SU-DHL-6 (cell line): ENCODE measurements at regions not wholly inside any gene's neighbourhood (a gene's known extent, or its start where the extent isn't known, plus 50 kb on each side); places are given as distances from the start of the nearest gene placed in this dataset.

Experiments used
- H2AFZ ChIP-seq: fragments of 200-600 bp; sonication (generic); 2 replicates; pipeline ENCODE4 v1.6.1; 2014; ENCODE audit warnings: low read depth, mild to moderate bottlenecking, moderate library complexity, mixed read lengths, antibody characterized with exemption, low read length; ENCODE audit not compliant: severe bottlenecking
- H3F3A ChIP-seq: fragments of 200-600 bp; shearing (Covaris generic); 2 replicates; pipeline ENCODE4 v1.6.0; 2016; ENCODE audit warnings: antibody characterized with exemption, mild to moderate bottlenecking; ENCODE audit not compliant: insufficient read depth
- H3K27ac ChIP-seq: fragments of 200-600 bp; sonication (generic); 2 replicates; pipeline ENCODE4 v1.5.1; 2016; ENCODE audit warnings: low read depth, mild to moderate bottlenecking, low read length, moderate library complexity, mixed read lengths
- H3K27me3 ChIP-seq: fragments of 200-600 bp; sonication (generic), shearing (Covaris generic); 2 replicates; pipeline ENCODE4 v1.6.0; 2014; ENCODE audit warnings: mild to moderate bottlenecking, low read length
- H3K36me3 ChIP-seq: fragments of 200-600 bp; sonication (generic); 2 replicates; pipeline ENCODE4 v1.6.1; 2014; ENCODE audit warnings: mild to moderate bottlenecking, low read length, mixed read lengths
- H3K4me2 ChIP-seq: fragments of 300-600, 200-600 bp; shearing (Covaris generic), sonication (generic); 2 replicates; pipeline ENCODE4 v1.6.0; 2014; ENCODE audit warnings: low read length, low read depth, mild to moderate bottlenecking; ENCODE audit not compliant: poor library complexity, severe bottlenecking
- H3K4me3 ChIP-seq: fragments of 200-600 bp; sonication (generic); 2 replicates; pipeline ENCODE4 v1.5.1; 2014; ENCODE audit warnings: antibody characterized with exemption, low read length, mild to moderate bottlenecking, mixed read lengths; ENCODE audit not compliant: insufficient read depth, poor library complexity, severe bottlenecking
- H3K79me2 ChIP-seq: fragments of 200-600 bp; sonication (generic); 2 replicates; pipeline ENCODE4 v1.6.1; 2014; ENCODE audit warnings: mild to moderate bottlenecking, low read length, moderate library complexity; ENCODE audit not compliant: insufficient read depth
- H3K9ac ChIP-seq: fragments of 200-600 bp; sonication (generic); 2 replicates; pipeline ENCODE4 v1.7.0; 2014; ENCODE audit warnings: mild to moderate bottlenecking, low read length
- H3K9me2 ChIP-seq: fragments of 200-600 bp; sonication (generic); replicated peaks from 2 replicates; pipeline ENCODE4 v1.6.1; 2014; ENCODE audit warnings: low read length; ENCODE audit not compliant: insufficient read depth
- H3K9me3 ChIP-seq: fragments of 200-600 bp; sonication (generic); 2 replicates; pipeline ENCODE4 v1.6.1; 2014; ENCODE audit warnings: low read length, mixed read lengths; ENCODE audit not compliant: insufficient read depth
- H4K20me1 ChIP-seq: fragments of 200-600 bp; sonication (generic); 2 replicates; pipeline ENCODE4 v1.6.1; 2014; ENCODE audit warnings: low read depth, mild to moderate bottlenecking, antibody characterized with exemption, low read length, moderate library complexity, mixed read lengths
- EZH2phosphoT487 ChIP-seq: fragments of 200-600 bp; sonication (generic), shearing (Covaris generic); conservative IDR thresholded peaks from 2 replicates; pipeline ENCODE4 v1.6.1; 2018; ENCODE audit warnings: mild to moderate bottlenecking, antibody characterized with exemption, low read length, moderate library complexity, mixed read lengths
- TF ChIP-seq, protein P1 (sequence below): fragments of 200-600 bp; sonication (generic); IDR thresholded peaks from one replicate; pipeline ENCODE4 v1.5.1; 2017; ENCODE audit warnings: antibody characterized with exemption, mild to moderate bottlenecking, low read length, moderate library complexity; ENCODE audit not compliant: insufficient read depth, poor library complexity, severe bottlenecking

DNA sequence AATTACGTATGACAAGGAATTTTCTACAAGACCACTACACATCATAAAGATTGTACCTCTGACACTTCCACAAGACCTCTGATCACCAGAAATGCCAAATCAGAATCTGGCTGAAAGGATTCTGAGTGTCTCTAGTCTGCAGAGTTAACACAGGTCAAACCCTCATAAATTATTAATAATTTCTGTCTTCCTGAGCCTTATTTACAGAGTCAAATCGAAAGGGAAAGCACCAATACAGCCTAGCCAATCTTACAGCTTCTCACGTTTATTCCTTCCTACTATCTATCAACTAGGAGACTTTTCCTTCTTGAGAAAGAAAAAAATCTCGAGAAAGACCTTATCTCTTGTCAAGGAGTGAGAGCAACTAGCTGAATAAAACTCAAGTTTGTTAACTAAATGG is 2151.6 kb downstream of the MRPL39 start:
- TF ChIP-seq, protein P1, sequence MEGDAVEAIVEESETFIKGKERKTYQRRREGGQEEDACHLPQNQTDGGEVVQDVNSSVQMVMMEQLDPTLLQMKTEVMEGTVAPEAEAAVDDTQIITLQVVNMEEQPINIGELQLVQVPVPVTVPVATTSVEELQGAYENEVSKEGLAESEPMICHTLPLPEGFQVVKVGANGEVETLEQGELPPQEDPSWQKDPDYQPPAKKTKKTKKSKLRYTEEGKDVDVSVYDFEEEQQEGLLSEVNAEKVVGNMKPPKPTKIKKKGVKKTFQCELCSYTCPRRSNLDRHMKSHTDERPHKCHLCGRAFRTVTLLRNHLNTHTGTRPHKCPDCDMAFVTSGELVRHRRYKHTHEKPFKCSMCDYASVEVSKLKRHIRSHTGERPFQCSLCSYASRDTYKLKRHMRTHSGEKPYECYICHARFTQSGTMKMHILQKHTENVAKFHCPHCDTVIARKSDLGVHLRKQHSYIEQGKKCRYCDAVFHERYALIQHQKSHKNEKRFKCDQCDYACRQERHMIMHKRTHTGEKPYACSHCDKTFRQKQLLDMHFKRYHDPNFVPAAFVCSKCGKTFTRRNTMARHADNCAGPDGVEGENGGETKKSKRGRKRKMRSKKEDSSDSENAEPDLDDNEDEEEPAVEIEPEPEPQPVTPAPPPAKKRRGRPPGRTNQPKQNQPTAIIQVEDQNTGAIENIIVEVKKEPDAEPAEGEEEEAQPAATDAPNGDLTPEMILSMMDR = no peak
- TF ChIP-seq EZH2phosphoT487 = no peak
- H3K27ac ChIP-seq = no peak overlapping the region
- no peak overlapping the region for H3K9ac ChIP-seq
- no peaks in the 10 kb centered on the region for H3K27me3 ChIP-seq
- no peaks in the 10 kb centered on the region for H3K36me3 ChIP-seq
- no peaks in the 10 kb centered on the region for H3K79me2 ChIP-seq
- H2AFZ ChIP-seq = peak overlapping the region; percentile 76
- H3F3A ChIP-seq = no peaks in the 10 kb centered on the region
- no peak overlapping the region for H3K4me3 ChIP-seq
- no peaks in the 10 kb centered on the region for H3K9me3 ChIP-seq
- H4K20me1 ChIP-seq = no peaks in the 10 kb centered on the region
- H3K4me2 ChIP-seq = no peak overlapping the region
- no peaks in the 10 kb centered on the region for H3K9me2 ChIP-seq

DNA sequence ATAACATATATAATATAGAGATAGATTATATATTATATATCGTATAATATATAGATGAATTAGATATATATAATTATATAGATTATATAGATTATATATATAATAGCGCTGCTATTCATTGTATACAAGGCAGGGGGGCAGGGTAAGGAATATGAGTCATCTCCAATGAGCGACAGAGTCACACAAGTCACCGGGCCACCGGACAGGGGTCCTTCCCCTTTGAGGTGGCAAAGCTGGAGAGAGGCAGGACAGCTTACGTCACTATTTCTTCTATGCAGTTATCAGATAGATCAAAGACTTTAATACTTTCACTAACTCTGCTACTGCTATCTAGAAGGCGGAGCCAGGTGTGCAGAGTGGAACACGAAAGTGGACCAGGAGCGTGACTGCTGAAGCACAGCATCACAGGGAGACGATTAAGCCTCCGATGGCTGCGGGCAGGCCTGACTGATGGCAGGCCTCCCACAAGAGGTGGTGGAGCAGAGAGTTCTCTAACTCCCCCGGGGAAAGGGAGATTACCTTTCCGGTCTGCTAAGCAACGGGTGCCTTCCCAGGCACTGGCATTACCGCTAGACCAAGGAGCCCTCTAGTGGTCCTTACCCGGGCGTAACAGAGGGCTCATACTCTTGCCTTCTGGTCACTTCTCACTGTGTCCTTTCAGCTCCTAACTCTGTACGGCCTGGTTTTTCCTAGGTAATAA is 2154.7 kb downstream of the MRPL39 start:
- Histone ChIP-seq H3K36me3 (no peaks in the 10 kb centered on the region), H3K9me2 (no peaks in the 10 kb centered on the region), H2AFZ (no peak overlapping the region), H3K9ac (no peak overlapping the region), H3K79me2 (no peaks in the 10 kb centered on the region), H3K27me3 (no peaks in the 10 kb centered on the region), H3K27ac (no peak overlapping the region), H3K4me2 (no peak overlapping the region), H3K4me3 (no peak overlapping the region), H4K20me1 (no peaks in the 10 kb centered on the region), H3F3A (no peaks in the 10 kb centered on the region), H3K9me3 (no peaks in the 10 kb centered on the region)
- no peak for TF ChIP-seq EZH2phosphoT487
- TF ChIP-seq, protein P1 = no peak

DNA sequence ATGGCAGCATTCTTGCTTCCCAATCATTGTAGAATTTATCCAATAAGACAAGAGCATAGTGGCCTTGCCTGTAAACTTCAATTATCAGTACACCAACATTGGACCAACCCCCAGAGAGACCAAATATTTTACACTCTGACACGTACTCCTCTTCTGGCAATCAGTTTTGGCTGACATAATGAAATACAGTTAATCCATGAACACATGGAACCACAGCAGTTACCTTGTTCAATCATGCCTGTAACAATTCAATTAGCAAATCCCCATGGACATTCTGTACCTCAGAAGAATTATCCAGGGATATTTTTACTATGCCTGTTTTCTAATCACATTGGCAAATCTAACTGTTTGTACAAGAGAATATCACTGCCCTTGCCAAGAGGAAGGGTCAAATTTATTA is 2162.0 kb downstream of the MRPL39 start:
- Histone ChIP-seq H4K20me1 (no peaks in the 10 kb centered on the region), H3K27ac (no peak overlapping the region), H3F3A (no peaks in the 10 kb centered on the region), H3K9me2 (no peaks in the 10 kb centered on the region), H2AFZ (no peak overlapping the region), H3K79me2 (no peaks in the 10 kb centered on the region), H3K27me3 (no peaks in the 10 kb centered on the region), H3K9ac (no peak overlapping the region), H3K9me3 (no peaks in the 10 kb centered on the region), H3K36me3 (no peaks in the 10 kb centered on the region), H3K4me2 (no peak overlapping the region), H3K4me3 (no peak overlapping the region)
- TF ChIP-seq, protein P1 = no peak
- TF ChIP-seq EZH2phosphoT487 = no peak
